Stimulated activated CD8-positive, alpha-beta memory T cell treated with anti-CD3 and anti-CD28 coated beads, Interleukin-12 subunit alpha, Interleukin-12 subunit beta, amount 100 ng/mL, for 24 hours (primary cell): ENCODE measurements at regions not wholly inside any gene's neighbourhood (a gene's known extent, or its start where the extent isn't known, plus 50 kb on each side); places are given as distances from the start of the nearest gene placed in this dataset.
"Not testable (repeated sequence)": the region's sequence is repeated elsewhere in the genome, so short reads cannot be mapped to it uniquely, and the experiment has no call there.

Experiments
- DNase-seq: peaks from one replicate; pipeline ENCODE4 v3.0.0-alpha.2; 2020; ENCODE audit errors: extremely low read depth

- no peak for DNase-seq
These were observed 111.3 kb downstream of the DYRK2 start for GRCh38 chr12:67759829-67760228.

- DNase-seq = no peak
These were observed 112.2 kb downstream of the DYRK2 start for GRCh38 chr12:67760586-67761275.

- no peak for DNase-seq
These were observed 113.0 kb downstream of the DYRK2 start for GRCh38 chr12:67761566-67761965.

GRCh38 chr12:67764055-67764454 lies 115.5 kb downstream of the DYRK2 start:
- DNase-seq = no peak

GRCh38 chr12:67764946-67765619 lies 116.5 kb downstream of the DYRK2 start:
- no peak for DNase-seq

- DNase-seq = no peak
These were observed 117.5 kb downstream of the DYRK2 start for GRCh38 chr12:67765776-67766766.

- no peak for DNase-seq
These were observed 124.0 kb downstream of the DYRK2 start for GRCh38 chr12:67772267-67773169.

- DNase-seq = no peak
These were observed 125.4 kb downstream of the DYRK2 start for GRCh38 chr12:67773896-67774295.

GRCh38 chr12:67774983-67775587 lies 126.5 kb downstream of the DYRK2 start:
- no peak for DNase-seq

GRCh38 chr12:67780580-67781084 lies 132.1 kb downstream of the DYRK2 start:
- DNase-seq = no peak

- no peak for DNase-seq
These were observed 134.0 kb downstream of the DYRK2 start for GRCh38 chr12:67782573-67782972.

GRCh38 chr12:67783393-67783792 lies 134.8 kb downstream of the DYRK2 start:
- no peak for DNase-seq

GRCh38 chr12:67784831-67785230 lies 136.3 kb downstream of the DYRK2 start:
- no peak for DNase-seq

GRCh38 chr12:67786086-67786485 lies 137.5 kb downstream of the DYRK2 start:
- DNase-seq = no peak

GRCh38 chr12:67788118-67788517 lies 139.6 kb downstream of the DYRK2 start:
- no peak for DNase-seq

- DNase-seq = no peak
These were observed 140.7 kb downstream of the DYRK2 start for GRCh38 chr12:67789266-67789665.

- no peak for DNase-seq
These were observed 142.1 kb downstream of the DYRK2 start for GRCh38 chr12:67790660-67791059.

GRCh38 chr12:67791362-67791761 lies 142.8 kb downstream of the DYRK2 start:
- DNase-seq = not testable (repeated sequence)

GRCh38 chr12:67792185-67792584 lies 143.6 kb downstream of the DYRK2 start:
- DNase-seq = no peak

- no peak for DNase-seq
These were observed 145.6 kb downstream of the DYRK2 start for GRCh38 chr12:67794161-67794560.

- no peak for DNase-seq
These were observed 146.7 kb downstream of the DYRK2 start for GRCh38 chr12:67795236-67795635.
